Esophagus muscularis mucosa (tissue), 4 donors: ENCODE measurements at regions not wholly inside any gene's neighbourhood (a gene's known extent, or its start where the extent isn't known, plus 50 kb on each side); places are given as distances from the start of the nearest gene placed in this dataset.

Experiments used
- DNase-seq: peaks from one replicate; pipeline ENCODE4 v3.0.0-alpha.2; 2017; ENCODE audit errors: extremely low spot score
- H3K27ac ChIP-seq, 4 donors: fragments of 200-600 bp; sonication (generic); replicated peaks in 1 of 4; 1 replicate in 3 of 4; 2 replicates in 1 of 4; pipeline ENCODE4 v1.5.1; 2016 to 2019; ENCODE audit warnings: mild to moderate bottlenecking in 1 of 4
- H3K27me3 ChIP-seq, 4 donors: fragments of 200-600 bp; sonication (generic); one replicate each; pipeline versions ENCODE4 v1.5.1 to v1.6.0; 2016 to 2019
- H3K36me3 ChIP-seq, 4 donors: fragments of 200-600 bp; sonication (generic); one replicate each; pipeline ENCODE4 v1.5.1; 2016 to 2019
- H3K4me1 ChIP-seq, 4 donors: fragments of 200-600 bp; sonication (generic); one replicate each; pipeline ENCODE4 v1.5.1; 2016 to 2019
- H3K4me3 ChIP-seq, 4 donors: fragments of 200-600 bp; sonication (generic); 1 replicate in 2 of 4; 2 replicates in 2 of 4; pipeline ENCODE4 v1.5.1; 2016 to 2019; ENCODE audit warnings: mild to moderate bottlenecking in 4 of 4, moderate library complexity in 1 of 4
- H3K9me3 ChIP-seq, 4 donors: fragments of 200-600 bp; sonication (generic); 1 replicate in 3 of 4; 2 replicates in 1 of 4; pipeline ENCODE4 v1.5.1; 2016 to 2019
- EP300 ChIP-seq: sonication (generic); formaldehyde crosslinking; IDR thresholded peaks from one replicate; pipeline ENCODE4 v1.6.1; 2017; ENCODE audit warnings: antibody characterized with exemption
- POLR2A ChIP-seq: fragments of 450-650 bp; IDR thresholded peaks from one replicate; pipeline ENCODE4 v1.6.1; 2017; ENCODE audit warnings: antibody characterized with exemption, moderate library complexity, mild to moderate bottlenecking, low read depth
- POLR2AphosphoS5 ChIP-seq, 2 donors: sonication (generic); formaldehyde crosslinking; IDR thresholded peaks; one replicate each; pipeline ENCODE4 v1.6.1; 2017; ENCODE audit warnings: antibody characterized with exemption in 2 of 2
- WGBS: methylation state at CpG from one replicate; pipeline ENCODE4 v1.1.5; 2018; 5-methylcytosine and 5-hydroxymethylcytosine counted together
- intact Hi-C: fragments of 100-400 bp; cut with DNase I; formaldehyde crosslinking; loops from one replicate; pipeline ENCODE4 v1.15.1; 2023
- TF ChIP-seq, protein P1 (sequence below), 3 experiments: fragments of 200-600 bp in 2 of 3; fragments of 450-650 bp in 1 of 3; sonication (generic) in 2 of 3; IDR thresholded peaks; one replicate each; pipeline ENCODE4 v1.5.1; 2017 to 2019; ENCODE audit warnings: antibody characterized with exemption in 3 of 3, mild to moderate bottlenecking in 2 of 3, moderate library complexity in 1 of 3

- TF ChIP-seq POLR2AphosphoS5 (IDR thresholded peaks at IDR 0.05): no peak
- TF ChIP-seq POLR2A: no peak
- TF ChIP-seq, protein P1, sequence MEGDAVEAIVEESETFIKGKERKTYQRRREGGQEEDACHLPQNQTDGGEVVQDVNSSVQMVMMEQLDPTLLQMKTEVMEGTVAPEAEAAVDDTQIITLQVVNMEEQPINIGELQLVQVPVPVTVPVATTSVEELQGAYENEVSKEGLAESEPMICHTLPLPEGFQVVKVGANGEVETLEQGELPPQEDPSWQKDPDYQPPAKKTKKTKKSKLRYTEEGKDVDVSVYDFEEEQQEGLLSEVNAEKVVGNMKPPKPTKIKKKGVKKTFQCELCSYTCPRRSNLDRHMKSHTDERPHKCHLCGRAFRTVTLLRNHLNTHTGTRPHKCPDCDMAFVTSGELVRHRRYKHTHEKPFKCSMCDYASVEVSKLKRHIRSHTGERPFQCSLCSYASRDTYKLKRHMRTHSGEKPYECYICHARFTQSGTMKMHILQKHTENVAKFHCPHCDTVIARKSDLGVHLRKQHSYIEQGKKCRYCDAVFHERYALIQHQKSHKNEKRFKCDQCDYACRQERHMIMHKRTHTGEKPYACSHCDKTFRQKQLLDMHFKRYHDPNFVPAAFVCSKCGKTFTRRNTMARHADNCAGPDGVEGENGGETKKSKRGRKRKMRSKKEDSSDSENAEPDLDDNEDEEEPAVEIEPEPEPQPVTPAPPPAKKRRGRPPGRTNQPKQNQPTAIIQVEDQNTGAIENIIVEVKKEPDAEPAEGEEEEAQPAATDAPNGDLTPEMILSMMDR (IDR thresholded peaks at IDR 0.05): no peak
- no peak for TF ChIP-seq EP300
- DNase-seq: no peak
- no peaks in the 10 kb centered on the region for H3K27me3 ChIP-seq
- H3K36me3 ChIP-seq: no peaks in the 10 kb centered on the region
- no peaks in the 10 kb centered on the region for H3K4me1 ChIP-seq
- no peak overlapping the region for H3K4me3 ChIP-seq
- 77% methylated on average over 1 of the region's 1 CpG for WGBS
- no peaks in the 10 kb centered on the region for H3K9me3 ChIP-seq
- intact Hi-C loops: no loop called here
- no peak overlapping the region for H3K27ac ChIP-seq
These were observed 167.4 kb downstream of the QRSL1 start for GRCh38 chr6:106796781-106797180.

GRCh38 chr6:106794129-106794528 lies 164.8 kb downstream of the QRSL1 start:
- WGBS: 88% methylated on average over 2 of the region's 2 CpGs
- no peak for DNase-seq
- Histone ChIP-seq H3K4me1 (no peaks in the 10 kb centered on the region), H3K27me3 (no peaks in the 10 kb centered on the region), H3K27ac (no peak overlapping the region), H3K9me3 (no peaks in the 10 kb centered on the region), H3K4me3 (no peak overlapping the region), H3K36me3 (no peaks in the 10 kb centered on the region)
- TF ChIP-seq POLR2A (no peak), POLR2AphosphoS5 (IDR thresholded peaks at IDR 0.05) (no peak), EP300 (no peak)
- TF ChIP-seq, protein P1 (IDR thresholded peaks at IDR 0.05): no peak
- intact Hi-C loops: no loop called here

GRCh38 chr6:106792536-106793236 lies 163.3 kb downstream of the QRSL1 start:
- no peak overlapping the region for H3K4me3 ChIP-seq
- no peak for TF ChIP-seq POLR2A
- no peak for TF ChIP-seq POLR2AphosphoS5 (IDR thresholded peaks at IDR 0.05)
- TF ChIP-seq, protein P1 (IDR thresholded peaks at IDR 0.05): no peak
- TF ChIP-seq EP300: no peak
- no peaks in the 10 kb centered on the region for H3K4me1 ChIP-seq
- H3K27me3 ChIP-seq: peaks cover 0 to 3% (median 0%) of the 10 kb centered on the region in 4 donors
- no peak overlapping the region for H3K27ac ChIP-seq
- 77% methylated on average over 6 of the region's 7 CpGs for WGBS
- H3K36me3 ChIP-seq: no peaks in the 10 kb centered on the region
- no peak for DNase-seq
- no peaks in the 10 kb centered on the region for H3K9me3 ChIP-seq
- intact Hi-C loops: no loop called here

DNA sequence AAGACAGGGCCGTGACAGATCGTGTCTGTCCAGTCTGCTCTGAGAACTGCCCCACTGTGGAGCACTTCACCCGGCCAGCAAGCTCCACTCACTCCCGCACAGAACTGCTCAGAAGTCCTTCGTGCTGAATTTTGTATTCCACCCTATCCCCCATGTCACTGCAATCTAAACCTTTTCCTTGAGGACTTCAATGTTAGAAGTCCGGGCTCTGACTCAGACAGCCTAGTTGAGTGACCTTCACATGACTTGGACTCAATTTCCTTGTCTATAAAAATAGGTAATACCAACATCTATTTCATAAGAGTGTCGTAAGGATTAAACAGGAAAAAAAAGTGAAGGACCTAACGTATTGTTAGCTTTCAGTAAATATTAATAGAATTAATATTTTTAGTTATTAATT lies 161.6 kb downstream of the QRSL1 start:
- H3K4me3 ChIP-seq: no peak overlapping the region
- no peak for DNase-seq
- H3K27ac ChIP-seq: no peak overlapping the region
- H3K36me3 ChIP-seq: no peaks in the 10 kb centered on the region
- whole genome bisulfite sequencing: 88% methylated on average over 8 of the region's 8 CpGs
- TF ChIP-seq, protein P1 (IDR thresholded peaks at IDR 0.05): no peak
- TF ChIP-seq POLR2A (no peak), EP300 (no peak), POLR2AphosphoS5 (IDR thresholded peaks at IDR 0.05) (no peak)
- intact Hi-C loops: no loop called here
- no peaks in the 10 kb centered on the region for H3K9me3 ChIP-seq
- H3K27me3 ChIP-seq: peaks cover 0 to 4% (median 0%) of the 10 kb centered on the region in 4 donors
- no peaks in the 10 kb centered on the region for H3K4me1 ChIP-seq
